ENCODE measurements at regions not wholly inside any gene's neighbourhood (a gene's known extent, or its start where the extent isn't known, plus 50 kb on each side); places are given as distances from the start of the nearest gene placed in this dataset.

DNA sequence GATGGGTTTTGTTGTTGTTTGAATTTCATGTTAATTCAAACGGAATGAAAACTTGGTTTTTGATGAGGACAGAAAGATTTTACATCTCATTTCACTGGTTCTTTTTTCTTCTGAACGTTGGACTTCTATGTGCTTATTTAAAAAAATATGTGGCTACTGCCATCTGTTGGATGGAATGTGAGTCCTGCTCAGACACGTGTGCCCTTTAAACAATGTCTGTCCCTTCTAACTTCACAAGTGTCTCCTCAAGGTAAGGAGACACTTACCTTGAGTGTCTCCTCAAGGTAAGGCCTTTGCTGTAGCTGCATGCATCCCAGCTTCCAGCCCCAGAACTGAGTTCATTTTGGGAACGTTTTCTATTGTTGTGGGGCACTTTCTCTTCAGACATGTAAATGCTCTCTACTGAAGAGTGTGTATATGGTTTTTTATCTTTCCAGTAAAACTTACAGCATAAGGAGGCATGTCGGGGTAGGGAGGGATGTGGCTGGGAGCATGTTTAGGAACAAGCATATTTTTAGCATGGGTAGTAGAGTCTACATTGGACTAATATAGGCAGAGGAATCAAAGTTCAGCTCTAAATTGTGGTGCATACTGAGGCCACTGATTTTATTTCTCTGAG is 63.1 kb upstream of the UBE3A start:
- peak; percentile 10 to 12 for DNase-seq

DNA sequence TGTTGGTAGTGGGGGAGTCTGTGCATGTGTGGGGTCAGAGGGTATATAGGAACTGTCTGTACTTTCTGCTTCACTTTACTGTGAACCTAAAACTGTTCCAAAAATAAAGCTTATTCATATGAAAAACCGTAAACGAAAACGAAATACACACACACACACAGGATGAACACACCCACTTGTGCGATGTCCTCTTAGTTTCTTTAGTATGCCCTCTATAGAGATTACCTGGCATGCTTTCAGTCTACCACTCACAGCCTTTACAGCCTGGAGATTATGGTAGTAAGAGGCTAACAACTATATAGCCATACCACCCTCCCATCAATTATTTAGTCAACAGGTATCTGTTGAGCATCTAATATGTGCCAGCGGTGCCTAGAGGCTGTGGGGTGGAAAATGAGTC is 60.0 kb upstream of the UBE3A start:
- no peak for DNase-seq

DNA sequence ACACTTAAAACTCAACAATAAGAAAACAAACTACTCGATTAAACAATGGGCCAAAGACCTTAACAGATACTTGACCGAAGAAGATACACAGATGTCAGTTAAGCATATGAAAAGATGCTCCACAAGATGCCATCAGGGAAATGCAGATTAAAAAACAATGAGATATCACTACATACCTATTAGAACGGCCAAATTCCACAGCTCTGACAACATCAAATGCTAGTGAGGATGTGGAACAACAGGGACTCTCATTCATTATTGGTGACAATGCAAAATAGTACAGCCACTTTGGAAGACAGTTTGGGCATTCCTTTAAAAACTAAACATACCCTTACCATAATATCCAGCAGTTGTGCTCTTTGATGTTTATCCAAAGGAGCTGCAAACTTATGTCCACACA is 59.1 kb upstream of the UBE3A start:
- no peak for DNase-seq

DNA sequence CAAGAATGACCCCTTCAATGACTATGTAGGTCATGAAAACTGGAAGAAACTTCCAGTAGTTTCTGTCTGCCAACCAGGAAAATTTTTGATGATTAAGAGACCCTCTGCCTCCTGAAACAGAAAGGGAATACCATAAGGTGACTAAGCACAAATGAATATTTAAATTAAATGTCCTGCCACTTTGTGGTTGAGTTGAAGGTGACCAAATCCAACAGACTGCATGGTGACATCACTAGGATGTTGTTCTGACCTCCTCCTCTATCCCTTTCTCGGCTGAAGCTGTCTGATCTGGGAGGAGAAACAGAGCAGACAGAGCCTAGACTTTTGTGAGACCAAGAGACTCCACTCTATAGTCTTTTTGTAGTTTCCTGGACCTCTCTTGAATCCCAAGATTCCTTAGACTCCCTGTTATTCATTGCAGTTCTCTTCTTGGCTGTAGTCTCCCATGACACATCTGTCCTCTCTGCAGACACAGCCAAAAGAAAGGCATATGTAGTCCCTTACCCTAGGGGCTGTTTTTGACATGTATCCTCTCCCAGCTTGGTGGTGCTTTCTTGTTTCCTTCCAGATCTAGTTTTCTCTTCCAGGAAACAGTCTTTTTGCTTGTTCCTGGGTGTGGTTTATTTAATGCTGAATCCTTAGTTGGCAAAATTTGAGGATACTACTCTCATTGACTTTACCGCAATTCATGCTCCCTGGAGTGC is 55.2 kb upstream of the UBE3A start:
- DNase-seq: no peak

DNA sequence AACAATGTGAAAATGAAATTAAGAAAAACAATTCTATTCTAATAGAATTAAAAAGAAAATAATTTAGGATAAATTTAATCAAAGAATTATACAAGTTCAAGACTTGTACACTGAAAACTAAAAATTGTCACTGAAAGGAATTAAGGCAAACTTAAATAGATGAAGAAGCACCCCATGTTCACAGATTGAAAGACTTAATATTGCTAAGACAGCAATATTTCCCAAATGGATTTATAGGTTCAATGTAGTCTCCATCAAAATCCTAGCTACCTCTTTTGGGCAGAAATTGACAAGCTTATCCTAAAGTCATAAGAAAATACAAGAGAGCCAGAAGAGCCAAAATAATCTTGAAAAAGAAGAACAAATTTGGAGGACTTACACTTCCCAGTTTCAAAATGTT is 53.5 kb upstream of the UBE3A start:
- DNase-seq: no peak
